ENCODE measurements at regions not wholly inside any gene's neighbourhood (a gene's known extent, or its start where the extent isn't known, plus 50 kb on each side); places are given as distances from the start of the nearest gene placed in this dataset.

GRCh38 chr4:95939141-95939540 lies 99.2 kb downstream of the PDHA2 start:
- Histone ChIP-seq H3K9me3 (ENCODE audit: control insufficient read depth, insufficient read depth, low read depth, low read length) (no peaks in the 10 kb centered on the region), H3K27me3 (ENCODE audit: control insufficient read depth, insufficient read depth, low read length) (no peaks in the 10 kb centered on the region), H3K27ac (ENCODE audit: low read length) (no peak overlapping the region), H3K36me3 (ENCODE audit: control insufficient read depth, insufficient read depth, low read length) (no peaks in the 10 kb centered on the region), H3K4me3 (ENCODE audit: low read depth in 2 of 2, low read length in 2 of 2) (no peak overlapping the region), H3K4me1 (ENCODE audit: control insufficient read depth, insufficient read depth, low read length) (no peaks in the 10 kb centered on the region)
- TF ChIP-seq REST (IDR thresholded peaks at IDR 0.05; ENCODE audit: insufficient read depth in 1 of 2, low read depth in 2 of 2, low read length in 1 of 2) (no peak), POLR2AphosphoS5 (IDR thresholded peaks at IDR 0.05; ENCODE audit: low read depth, low read length) (no peak), CTCF (IDR thresholded peaks at IDR 0.05) (no peak), TCF7L2 (IDR thresholded peaks at IDR 0.05; ENCODE audit: low read depth, low read length) (no peak), SIN3A (IDR thresholded peaks at IDR 0.05; ENCODE audit: borderline replicate concordance, insufficient read depth, low read depth, low read length) (no peak)
- intact Hi-C loops (cut with micrococcal nuclease; ENCODE audit: unreplicated experiment) (no loop called here), in situ Hi-C loops (cut with HindIII; ENCODE audit: low pct_unique_long_range_greater_than_20kb, low sequenced_read_pairs) (no loop called here)
- DNase-seq (ENCODE audit: low read depth, low spot score) (no peak), ATAC-seq (no peak)
- no TSS peak for BruUV-seq (replicated peaks)
- ChIA-PET CTCF (no interaction called here), POLR2A (no interaction called here)

GRCh38 chr4:95949136-95949765 lies 109.4 kb downstream of the PDHA2 start:
- H3K36me3 ChIP-seq (ENCODE audit: control insufficient read depth, insufficient read depth, low read length) = no peaks in the 10 kb centered on the region
- DNase-seq (ENCODE audit: low read depth, low spot score) (no peak), ATAC-seq (no peak)
- H3K27ac ChIP-seq (ENCODE audit: low read length) = no peak overlapping the region
- TF ChIP-seq TCF7L2 (IDR thresholded peaks at IDR 0.05; ENCODE audit: low read depth, low read length) (no peak), SIN3A (IDR thresholded peaks at IDR 0.05; ENCODE audit: borderline replicate concordance, insufficient read depth, low read depth, low read length) (no peak), REST (IDR thresholded peaks at IDR 0.05; ENCODE audit: insufficient read depth in 1 of 2, low read depth in 2 of 2, low read length in 1 of 2) (no peak), CTCF (IDR thresholded peaks at IDR 0.05) (no peak), POLR2AphosphoS5 (IDR thresholded peaks at IDR 0.05; ENCODE audit: low read depth, low read length) (no peak)
- in situ Hi-C loops (cut with HindIII; ENCODE audit: low pct_unique_long_range_greater_than_20kb, low sequenced_read_pairs) = no loop called here
- H3K4me1 ChIP-seq (ENCODE audit: control insufficient read depth, insufficient read depth, low read length) = no peaks in the 10 kb centered on the region
- no peaks in the 10 kb centered on the region for H3K27me3 ChIP-seq (ENCODE audit: control insufficient read depth, insufficient read depth, low read length)
- BruUV-seq (replicated peaks) = no TSS peak
- intact Hi-C loops (cut with micrococcal nuclease; ENCODE audit: unreplicated experiment) = no loop called here
- ChIA-PET CTCF (no interaction called here), POLR2A (no interaction called here)
- H3K4me3 ChIP-seq (ENCODE audit: low read depth in 2 of 2, low read length in 2 of 2) = no peak overlapping the region
- H3K9me3 ChIP-seq (ENCODE audit: control insufficient read depth, insufficient read depth, low read depth, low read length) = no peaks in the 10 kb centered on the region

Measured in Panc1 (cell line).